Left kidney (tissue), 1 donor: ENCODE measurements at regions not wholly inside any gene's neighbourhood (a gene's known extent, or its start where the extent isn't known, plus 50 kb on each side); places are given as distances from the start of the nearest gene placed in this dataset.
"Not testable (repeated sequence)": the region's sequence is repeated elsewhere in the genome, so short reads cannot be mapped to it uniquely, and the experiment has no call there.

Experiments used
- DNase-seq: peaks from one replicate; pipeline ENCODE4 v3.0.0-alpha.2; 2013

GRCh38 chr15:45948181-45948621 is 313.4 kb downstream of the SQOR start:
- no peak for DNase-seq

GRCh38 chr15:45958924-45959323 is 324.1 kb downstream of the SQOR start:
- no peak for DNase-seq

- no peak for DNase-seq
Observed at GRCh38 chr15:45962733-45963132, 327.9 kb downstream of the SQOR start.

GRCh38 chr15:45970542-45970941 is 335.7 kb downstream of the SQOR start:
- no peak for DNase-seq

- no peak for DNase-seq
Observed at GRCh38 chr15:45980366-45980765, 345.5 kb downstream of the SQOR start.

GRCh38 chr15:45981625-45982024 is 346.8 kb downstream of the SQOR start:
- DNase-seq, result no peak

GRCh38 chr15:45991863-45992262 is 357.0 kb downstream of the SQOR start:
- no peak for DNase-seq

GRCh38 chr15:45993072-45993471 is 358.2 kb downstream of the SQOR start:
- DNase-seq, result no peak

GRCh38 chr15:45993508-45993907 is 358.7 kb downstream of the SQOR start:
- DNase-seq, result no peak

- no peak for DNase-seq
Observed at GRCh38 chr15:45995800-45996199, 361.0 kb downstream of the SQOR start.

GRCh38 chr15:46014532-46014931 is 379.7 kb downstream of the SQOR start:
- no peak for DNase-seq

GRCh38 chr15:46034755-46035154 is 399.9 kb downstream of the SQOR start:
- DNase-seq, result no peak

GRCh38 chr15:46039703-46040102 is 404.9 kb downstream of the SQOR start:
- no peak for DNase-seq

GRCh38 chr15:46041905-46042304 is 407.1 kb downstream of the SQOR start:
- DNase-seq, result no peak

- DNase-seq, result peak; percentile 11
Observed at GRCh38 chr15:46059921-46060594, 425.2 kb downstream of the SQOR start.

GRCh38 chr15:46061002-46061401 is 426.2 kb downstream of the SQOR start:
- DNase-seq, result no peak

GRCh38 chr15:46077220-46077619 is 442.4 kb downstream of the SQOR start:
- DNase-seq, result no peak

- DNase-seq, result no peak
Observed at GRCh38 chr15:46079046-46079445, 444.2 kb downstream of the SQOR start.

- peak; percentile 31 for DNase-seq
Observed at GRCh38 chr15:46080016-46080415, 445.2 kb downstream of the SQOR start.

- DNase-seq, result no peak
Observed at GRCh38 chr15:46088486-46089445, 453.9 kb downstream of the SQOR start.

- DNase-seq, result no peak
Observed at GRCh38 chr15:46089467-46089935, 454.7 kb downstream of the SQOR start.

GRCh38 chr15:46091860-46092450 is 457.1 kb downstream of the SQOR start:
- DNase-seq, result peak; percentile 40

GRCh38 chr15:46098006-46098405 is 463.2 kb downstream of the SQOR start:
- not testable (repeated sequence) for DNase-seq
